ENCODE measurements at regions not wholly inside any gene's neighbourhood (a gene's known extent, or its start where the extent isn't known, plus 50 kb on each side); places are given as distances from the start of the nearest gene placed in this dataset.

- no peak for TF ChIP-seq CTCF (IDR thresholded peaks at IDR 0.05)
- TF ChIP-seq POLR2A (IDR thresholded peaks at IDR 0.05): no peak
Observed at GRCh38 chr7:63023182-63023787, 975.4 kb upstream of the ZNF722 start.

Measured in esophagus squamous epithelium (tissue), 4 donors.